Pancreas (tissue), 10 donors: ENCODE measurements at regions not wholly inside any gene's neighbourhood (a gene's known extent, or its start where the extent isn't known, plus 50 kb on each side); places are given as distances from the start of the nearest gene placed in this dataset.

Experiments used
- ATAC-seq, 4 donors: fragments of 200-7000 bp; cut with Tn5 transposase; one replicate each; pipeline versions ENCODE4 v1.8.0 to v1.9.1; 2020; ENCODE audit warnings: mild to moderate bottlenecking in 4 of 4, moderate library complexity in 4 of 4
- DNase-seq, 6 donors: peaks; one replicate each; pipeline ENCODE4 v3.0.0-alpha.2; 2020
- FAIRE-seq: peaks from 2 replicates; lab custom pipeline; 2012; peaks lifted over from hg19 to GRCh38; lab: Jason Lieb, UNC
- H3K27ac ChIP-seq, 4 donors: fragments of 200-600 bp; sonication (generic); 1 replicate in 3 of 4; 2 replicates in 1 of 4; pipeline versions ENCODE4 v1.5.0 to v1.8.0; 2020
- H3K27me3 ChIP-seq, 4 donors: fragments of 200-600 bp; one replicate each; pipeline ENCODE4 v1.8.0; 2021
- H3K36me3 ChIP-seq, 3 donors: fragments of 200-600 bp; sonication (generic) in 1 of 3; one replicate each; pipeline versions ENCODE4 v1.5.0 to v1.8.0; 2020 to 2021
- H3K4me1 ChIP-seq, 3 donors: fragments of 200-600 bp; one replicate each; pipeline ENCODE4 v1.8.0; 2021
- H3K4me3 ChIP-seq, 4 donors: fragments of 200-600 bp; sonication (generic) in 2 of 4; one replicate each; pipeline versions ENCODE4 v1.5.0 to v1.8.0; 2020 to 2021
- H3K9me3 ChIP-seq, 4 donors: fragments of 200-600 bp; one replicate each; pipeline ENCODE4 v1.8.0; 2021
- CTCF ChIP-seq, 4 donors: fragments of 200-600 bp; sonication (generic) in 3 of 4; IDR thresholded peaks; one replicate each; pipeline versions ENCODE4 v1.5.0 to v1.8.0; 2021; ENCODE audit warnings: antibody characterized with exemption in 4 of 4
- WGBS, 2 donors: extraction: QIAGEN DNeasy Blood & Tissue Kit; methylation state at CpG; one replicate each; pipeline ENCODE4 v1.1.7; 2013; 5-methylcytosine and 5-hydroxymethylcytosine counted together
- intact Hi-C, 3 donors: fragments of 100-400 bp; cut with DNase I; formaldehyde crosslinking; loops; one replicate each; pipeline versions ENCODE4 v1.11.1 to v1.14.2; 2022
- donor health status: healthy with polysubstance abuse.
- donor health status: DM: no; HTN: no; CAD: no; lungs with moderate emphysema.
- donor health status: DM: no; HTN: no; CAD: no.
- donor health status: control.
- donor health status: control.
- donor health status: Bipolar disorder and iron deficiency.
- donor health status: DM: yes; HTN: yes; CAD: no.
- donor health status: DM: no; HTN: no; CAD: no.
- donor health status: DM: no; HTN: no; CAD: no.
- donor health status: DM: yes; HTN: yes; CAD: no.

- Histone ChIP-seq H3K9me3 (no peaks in the 10 kb centered on the region), H3K27me3 (no peaks in the 10 kb centered on the region), H3K4me1 (peaks cover 9 to 34% (median 33%) of the 10 kb centered on the region in 3 donors), H3K27ac (peak overlapping the region in 1 of 4 donors; percentile 16), H3K36me3 (no peaks in the 10 kb centered on the region), H3K4me3 (no peak overlapping the region)
- TF ChIP-seq CTCF (IDR thresholded peaks at IDR 0.05), result no peak
- no peak for DNase-seq
- 76 to 77% methylated on average over 4 of the region's 4 CpGs for WGBS, 2 donors
- intact Hi-C loops, result no loop called here
- ATAC-seq, result no peak
- FAIRE-seq, result no peak
These were observed 63.5 kb upstream of the ROR1 start for GRCh38 chr1:63710308-63710707.

- no peak overlapping the region for H3K27ac ChIP-seq
- H3K27me3 ChIP-seq, result no peaks in the 10 kb centered on the region
- intact Hi-C loops, result no loop called here
- no peak for FAIRE-seq
- ATAC-seq, result peak in 1 of 4 donors; percentile 17
- no peaks in the 10 kb centered on the region for H3K9me3 ChIP-seq
- 90 to 91% methylated on average over 1 of the region's 1 CpG for WGBS, 2 donors
- H3K4me1 ChIP-seq, result peaks cover 4 to 28% (median 27%) of the 10 kb centered on the region in 3 donors
- DNase-seq, result no peak
- no peaks in the 10 kb centered on the region for H3K36me3 ChIP-seq
- TF ChIP-seq CTCF (IDR thresholded peaks at IDR 0.05), result no peak
- no peak overlapping the region for H3K4me3 ChIP-seq
These were observed 62.9 kb upstream of the ROR1 start for GRCh38 chr1:63710761-63711380.

GRCh38 chr1:63713041-63713440 lies 60.8 kb upstream of the ROR1 start:
- Histone ChIP-seq H3K27me3 (no peaks in the 10 kb centered on the region), H3K9me3 (no peaks in the 10 kb centered on the region), H3K36me3 (no peaks in the 10 kb centered on the region), H3K4me1 (peaks cover 0 to 17% (median 16%) of the 10 kb centered on the region in 3 donors), H3K4me3 (no peak overlapping the region), H3K27ac (no peak overlapping the region)
- WGBS, 2 donors, result 94 to 97% methylated on average over 3 of the region's 3 CpGs
- FAIRE-seq (no peak), DNase-seq (no peak), ATAC-seq (no peak)
- TF ChIP-seq CTCF (IDR thresholded peaks at IDR 0.05), result no peak
- intact Hi-C loops, result no loop called here

GRCh38 chr1:63713627-63714481 lies 60.0 kb upstream of the ROR1 start:
- TF ChIP-seq CTCF (IDR thresholded peaks at IDR 0.05), result no peak
- Histone ChIP-seq H3K4me3 (no peak overlapping the region), H3K27me3 (no peaks in the 10 kb centered on the region), H3K36me3 (no peaks in the 10 kb centered on the region), H3K4me1 (peaks cover 0 to 16% (median 15%) of the 10 kb centered on the region in 3 donors), H3K9me3 (no peaks in the 10 kb centered on the region), H3K27ac (no peak overlapping the region)
- intact Hi-C loops, result no loop called here
- FAIRE-seq, result no peak
- ATAC-seq, result peak in 1 of 4 donors; percentile 15
- 87 to 88% methylated on average over 6 of the region's 6 CpGs for WGBS, 2 donors
- DNase-seq, result no peak

- FAIRE-seq, result no peak
- no peaks in the 10 kb centered on the region for H3K36me3 ChIP-seq
- no peak for TF ChIP-seq CTCF (IDR thresholded peaks at IDR 0.05)
These were observed 59.4 kb upstream of the ROR1 start for GRCh38 chr1:63714482-63714760.

More at GRCh38 chr1:63714482-63714760, 59.4 kb upstream of the ROR1 start:
- intact Hi-C loops, result no loop called here
- H3K27ac ChIP-seq, result no peak overlapping the region
- no peaks in the 10 kb centered on the region for H3K9me3 ChIP-seq
- H3K4me1 ChIP-seq, result peaks cover 0 to 18% (median 13%) of the 10 kb centered on the region in 3 donors
- no peak for DNase-seq
- H3K4me3 ChIP-seq, result no peak overlapping the region
- 73 to 74% methylated on average over 2 of the region's 2 CpGs for WGBS, 2 donors
- no peaks in the 10 kb centered on the region for H3K27me3 ChIP-seq
- ATAC-seq, result no peak
